Spleen (tissue), 11 donors: ENCODE measurements at regions not wholly inside any gene's neighbourhood (a gene's known extent, or its start where the extent isn't known, plus 50 kb on each side); places are given as distances from the start of the nearest gene placed in this dataset.

Experiments used
- DNase-seq: peaks from one replicate; pipeline ENCODE4 v3.0.0-alpha.2; 2020
- H3K27ac ChIP-seq, 8 donors: fragments of 200-600 bp; sonication (generic) in 7 of 8; 1 replicate in 4 of 8; 2 replicates in 4 of 8; pipeline versions ENCODE4 v1.5.0 to v1.8.0; 2016 to 2021; ENCODE audit warnings: inconsistent platforms in 4 of 8, mild to moderate bottlenecking in 4 of 8, moderate library complexity in 1 of 8
- H3K27me3 ChIP-seq, 7 donors: fragments of 200-600 bp; sonication (generic) in 6 of 7; replicated peaks in 1 of 7; 1 replicate in 4 of 7; 2 replicates in 3 of 7; pipeline versions ENCODE4 v1.5.0 to v1.8.0; 2016 to 2021; ENCODE audit warnings: inconsistent platforms in 3 of 7, mild to moderate bottlenecking in 1 of 7
- H3K36me3 ChIP-seq, 6 donors: fragments of 200-600 bp; sonication (generic) in 5 of 6; 1 replicate in 4 of 6; 2 replicates in 2 of 6; pipeline versions ENCODE4 v1.5.0 to v1.8.0; 2016 to 2021; ENCODE audit warnings: inconsistent platforms in 2 of 6
- H3K4me1 ChIP-seq, 6 donors: fragments of 200-600 bp; sonication (generic) in 5 of 6; 1 replicate in 3 of 6; 2 replicates in 3 of 6; pipeline versions ENCODE4 v1.5.0 to v1.8.0; 2016 to 2021; ENCODE audit warnings: inconsistent platforms in 3 of 6
- H3K4me3 ChIP-seq, 8 donors: fragments of 200-600 bp; sonication (generic) in 7 of 8; 1 replicate in 4 of 8; 2 replicates in 4 of 8; pipeline versions ENCODE4 v1.5.0 to v1.8.0; 2016 to 2021; ENCODE audit warnings: inconsistent platforms in 4 of 8, mild to moderate bottlenecking in 4 of 8, moderate library complexity in 2 of 8
- H3K9me3 ChIP-seq, 8 donors: fragments of 200-600 bp; sonication (generic) in 7 of 8; 1 replicate in 4 of 8; 2 replicates in 4 of 8; pipeline versions ENCODE4 v1.5.0 to v1.8.0; 2016 to 2021; ENCODE audit warnings: inconsistent platforms in 4 of 8
- CTCF ChIP-seq, 11 experiments: fragments of 200-600 bp in 7 of 11; fragments of 450-650 bp in 4 of 11; sonication (generic) in 4 of 11; IDR thresholded peaks in 8 of 11; conservative IDR thresholded peaks in 3 of 11; 1 replicate in 7 of 11; 2 replicates in 4 of 11; pipeline versions ENCODE4 v1.4.0 to v1.8.0; 2016 to 2021; ENCODE audit warnings: antibody characterized with exemption in 11 of 11, inconsistent platforms in 4 of 11, mild to moderate bottlenecking in 1 of 11
- POLR2A ChIP-seq, 3 donors: fragments of 450-650 bp; IDR thresholded peaks; one replicate each; pipeline ENCODE4 v1.5.1; 2017; ENCODE audit warnings: antibody characterized with exemption in 3 of 3, mild to moderate bottlenecking in 1 of 3
- POLR2AphosphoS5 ChIP-seq, 3 donors: sonication (generic); formaldehyde crosslinking; IDR thresholded peaks; one replicate each; pipeline ENCODE4 v1.5.1; 2017; ENCODE audit warnings: antibody characterized with exemption in 3 of 3
- WGBS, 5 donors: extraction: QIAGEN DNeasy Blood & Tissue Kit in 3 of 5; methylation state at CpG; one replicate each; pipeline versions ENCODE4 v1.1.5 to v1.1.7; 2013 to 2018; 5-methylcytosine and 5-hydroxymethylcytosine counted together
- intact Hi-C: fragments of 100-400 bp; cut with DNase I; formaldehyde crosslinking; loops from one replicate; pipeline ENCODE4 v1.15.0; 2023; ENCODE audit warnings: low total_unique reads
- donor health status: healthy with polysubstance abuse.
- donor health status: DM: no; HTN: no; CAD: no; lungs with moderate emphysema.
- donor health status: DM: no; HTN: no; CAD: no.
- donor health status: Bipolar disorder and iron deficiency.
- donor health status: healthy.
- donor health status: DM: no; HTN: no; CAD: no.
- donor health status: DM: yes; HTN: yes; CAD: no.

- Histone ChIP-seq H3K36me3 (no peaks in the 10 kb centered on the region), H3K27me3 (no peaks in the 10 kb centered on the region), H3K4me1 (no peaks in the 10 kb centered on the region), H3K9me3 (no peaks in the 10 kb centered on the region), H3K27ac (no peak overlapping the region), H3K4me3 (no peak overlapping the region)
- intact Hi-C loops, result no loop called here
- TF ChIP-seq CTCF (IDR thresholded peaks at IDR 0.05 in 8 of 11, conservative IDR thresholded peaks at IDR 0.05 in 3 of 11), result no peak
- no peak for TF ChIP-seq POLR2AphosphoS5 (IDR thresholded peaks at IDR 0.05)
- TF ChIP-seq POLR2A (IDR thresholded peaks at IDR 0.05), result no peak
- DNase-seq, result no peak
- WGBS, 5 donors, result 71 to 80% (median 76%) methylated on average over 3 of the region's 3 CpGs
Observed at GRCh38 chr10:10629512-10629911, 388.2 kb upstream of the CELF2 start.

- Histone ChIP-seq H3K27ac (no peak overlapping the region), H3K4me3 (no peak overlapping the region), H3K36me3 (no peaks in the 10 kb centered on the region), H3K4me1 (no peaks in the 10 kb centered on the region), H3K27me3 (no peaks in the 10 kb centered on the region), H3K9me3 (no peaks in the 10 kb centered on the region)
- DNase-seq, result no peak
- 54 to 67% (median 63%) methylated on average over 3 of the region's 3 CpGs for WGBS, 5 donors
- intact Hi-C loops, result no loop called here
- TF ChIP-seq CTCF (IDR thresholded peaks at IDR 0.05 in 8 of 11, conservative IDR thresholded peaks at IDR 0.05 in 3 of 11) (no peak), POLR2AphosphoS5 (IDR thresholded peaks at IDR 0.05) (no peak), POLR2A (IDR thresholded peaks at IDR 0.05) (no peak)
Observed at GRCh38 chr10:10630281-10630680, 387.4 kb upstream of the CELF2 start.

- Histone ChIP-seq H3K36me3 (no peaks in the 10 kb centered on the region), H3K9me3 (no peaks in the 10 kb centered on the region), H3K4me3 (no peak overlapping the region), H3K27me3 (no peaks in the 10 kb centered on the region), H3K27ac (no peak overlapping the region), H3K4me1 (no peaks in the 10 kb centered on the region)
- intact Hi-C loops, result no loop called here
- WGBS, 5 donors, result 84 to 91% (median 88%) methylated on average over 4 of the region's 4 CpGs
- no peak for DNase-seq
- TF ChIP-seq POLR2A (IDR thresholded peaks at IDR 0.05), result no peak
Observed at GRCh38 chr10:10630782-10631181, 386.9 kb upstream of the CELF2 start.

- H3K27ac ChIP-seq, result no peak overlapping the region
- TF ChIP-seq POLR2AphosphoS5 (IDR thresholded peaks at IDR 0.05) (no peak), POLR2A (IDR thresholded peaks at IDR 0.05) (no peak), CTCF (IDR thresholded peaks at IDR 0.05 in 8 of 11, conservative IDR thresholded peaks at IDR 0.05 in 3 of 11) (no peak)
- WGBS, 5 donors, result 46 to 65% (median 54%) methylated on average over 1 of the region's 1 CpG
- peaks cover 0 to 2% (median 0%) of the 10 kb centered on the region in 7 donors for H3K27me3 ChIP-seq
- no peaks in the 10 kb centered on the region for H3K36me3 ChIP-seq
- intact Hi-C loops, result no loop called here
- no peak for DNase-seq
- H3K4me1 ChIP-seq, result no peaks in the 10 kb centered on the region
- H3K4me3 ChIP-seq, result no peak overlapping the region
- H3K9me3 ChIP-seq, result no peaks in the 10 kb centered on the region
Observed at GRCh38 chr10:10642189-10642588, 375.5 kb upstream of the CELF2 start.

- DNase-seq, result no peak
- no peaks in the 10 kb centered on the region for H3K4me1 ChIP-seq
- H3K4me3 ChIP-seq, result no peak overlapping the region
- H3K36me3 ChIP-seq, result no peaks in the 10 kb centered on the region
- H3K9me3 ChIP-seq, result no peaks in the 10 kb centered on the region
- TF ChIP-seq POLR2AphosphoS5 (IDR thresholded peaks at IDR 0.05), result no peak
- no peak for TF ChIP-seq CTCF (IDR thresholded peaks at IDR 0.05 in 8 of 11, conservative IDR thresholded peaks at IDR 0.05 in 3 of 11)
- no peak for TF ChIP-seq POLR2A (IDR thresholded peaks at IDR 0.05)
- WGBS, 5 donors, result 56 to 76% (median 61%) methylated on average over 2 of the region's 2 CpGs
- intact Hi-C loops, result no loop called here
- no peaks in the 10 kb centered on the region for H3K27me3 ChIP-seq
- H3K27ac ChIP-seq, result no peak overlapping the region
Observed at GRCh38 chr10:10642751-10643150, 374.9 kb upstream of the CELF2 start.
